ENCODE measurements at regions not wholly inside any gene's neighbourhood (a gene's known extent, or its start where the extent isn't known, plus 50 kb on each side); places are given as distances from the start of the nearest gene placed in this dataset.

GRCh38 chr3:177437513-177438337 is 240.4 kb upstream of the TBL1XR1 start:
- H3F3A ChIP-seq (ENCODE audit: insufficient read depth, low read depth), result no peaks in the 10 kb centered on the region
- intact Hi-C loops (cut with micrococcal nuclease; ENCODE audit: unreplicated experiment), result no loop called here
- DNase-seq, result no peak
- H2AFZ ChIP-seq, result no peak overlapping the region
- no peaks in the 10 kb centered on the region for H3K9me2 ChIP-seq (ENCODE audit: insufficient read depth)
- no peak overlapping the region for H3K4me2 ChIP-seq
- no peak overlapping the region for H3K4me3 ChIP-seq
- ChIA-PET POLR2A (ENCODE audit: unreplicated experiment) (no interaction called here), CTCF (no interaction called here)
- no peaks in the 10 kb centered on the region for H3K27me3 ChIP-seq (ENCODE audit: insufficient read depth, low read depth)
- H3K9me3 ChIP-seq (ENCODE audit: insufficient read depth, low read depth), result peaks cover 4% of the 10 kb centered on the region; the same call in 1 of the 2 replicates
- TF ChIP-seq EZH2 (IDR thresholded peaks at IDR 0.05; ENCODE audit: low read depth) (no peak), CTCF (conservative IDR thresholded peaks at IDR 0.05) (no peak)
- peaks cover 1% of the 10 kb centered on the region; the same call in 1 of the 2 replicates for H3K4me1 ChIP-seq (replicated peaks; ENCODE audit: insufficient read depth)
- no peaks in the 10 kb centered on the region for H4K20me1 ChIP-seq (ENCODE audit: insufficient read depth)
- no peak overlapping the region for H3K27ac ChIP-seq
- BruUV-seq (replicated peaks), result no TSS peak
- H3K36me3 ChIP-seq (ENCODE audit: low read depth), result no peaks in the 10 kb centered on the region
- no peaks in the 10 kb centered on the region for H3K79me2 ChIP-seq (ENCODE audit: low read depth)

- H3K27me3 ChIP-seq (ENCODE audit: insufficient read depth, low read depth), result no peaks in the 10 kb centered on the region
- no peak for DNase-seq
- peaks cover 9% of the 10 kb centered on the region; the same call in 1 of the 2 replicates for H3F3A ChIP-seq (ENCODE audit: insufficient read depth, low read depth)
- no peak overlapping the region for H3K4me3 ChIP-seq
- TF ChIP-seq EZH2 (IDR thresholded peaks at IDR 0.05; ENCODE audit: low read depth) (no peak), CTCF (conservative IDR thresholded peaks at IDR 0.05) (no peak)
- H3K9me2 ChIP-seq (ENCODE audit: insufficient read depth), result no peaks in the 10 kb centered on the region
- no peak overlapping the region for H2AFZ ChIP-seq
- POLR2A ChIA-PET (ENCODE audit: unreplicated experiment), result no interaction called here
- intact Hi-C loops (cut with micrococcal nuclease; ENCODE audit: unreplicated experiment), result no loop called here
- H3K36me3 ChIP-seq (ENCODE audit: low read depth), result no peaks in the 10 kb centered on the region
- H3K4me2 ChIP-seq, result no peak overlapping the region
- peaks cover 11% of the 10 kb centered on the region for H3K4me1 ChIP-seq (replicated peaks; ENCODE audit: insufficient read depth)
- H4K20me1 ChIP-seq (ENCODE audit: insufficient read depth), result no peaks in the 10 kb centered on the region
- no peaks in the 10 kb centered on the region for H3K79me2 ChIP-seq (ENCODE audit: low read depth)
- CTCF ChIA-PET, result no interaction called here
- H3K9me3 ChIP-seq (ENCODE audit: insufficient read depth, low read depth), result peaks cover 4% of the 10 kb centered on the region; the same call in 1 of the 2 replicates
- no TSS peak for BruUV-seq (replicated peaks)
- no peak overlapping the region for H3K27ac ChIP-seq
These were observed 241.4 kb upstream of the TBL1XR1 start for GRCh38 chr3:177438596-177439220.

- H3K9me3 ChIP-seq (ENCODE audit: insufficient read depth, low read depth), result peaks cover 4% of the 10 kb centered on the region; the same call in 1 of the 2 replicates
- CTCF ChIA-PET, result no interaction called here
- no TSS peak for BruUV-seq (replicated peaks)
- no peaks in the 10 kb centered on the region for H3K9me2 ChIP-seq (ENCODE audit: insufficient read depth)
- H3K4me3 ChIP-seq, result no peak overlapping the region
- H3K4me2 ChIP-seq, result no peak overlapping the region
- H3K27me3 ChIP-seq (ENCODE audit: insufficient read depth, low read depth), result no peaks in the 10 kb centered on the region
- H4K20me1 ChIP-seq (ENCODE audit: insufficient read depth), result no peaks in the 10 kb centered on the region
- intact Hi-C loops (cut with micrococcal nuclease; ENCODE audit: unreplicated experiment), result loop anchor here (5.0 kb wide), 2 partner anchors 42 to 468 kb away; no protein-coding TSS in a partner anchor
- peaks cover 16% of the 10 kb centered on the region; the same call in 1 of the 2 replicates for H3F3A ChIP-seq (ENCODE audit: insufficient read depth, low read depth)
- peaks cover 21% of the 10 kb centered on the region for H3K4me1 ChIP-seq (replicated peaks; ENCODE audit: insufficient read depth)
- TF ChIP-seq EZH2 (IDR thresholded peaks at IDR 0.05; ENCODE audit: low read depth), result no peak
- TF ChIP-seq CTCF (conservative IDR thresholded peaks at IDR 0.05), result no peak
- H3K79me2 ChIP-seq (ENCODE audit: low read depth), result no peaks in the 10 kb centered on the region
- H3K36me3 ChIP-seq (ENCODE audit: low read depth), result no peaks in the 10 kb centered on the region
- no peak overlapping the region for H2AFZ ChIP-seq
- POLR2A ChIA-PET (ENCODE audit: unreplicated experiment), result no interaction called here
- no peak overlapping the region for H3K27ac ChIP-seq
- DNase-seq, result no peak
These were observed 242.5 kb upstream of the TBL1XR1 start for GRCh38 chr3:177439694-177440269.

Measured in PC-9 (cell line).